ENCODE measurements at regions not wholly inside any gene's neighbourhood (a gene's known extent, or its start where the extent isn't known, plus 50 kb on each side); places are given as distances from the start of the nearest gene placed in this dataset.
A peak's percentile ranks its signal among the peaks of the same experiment; 100 is the strongest.

DNA sequence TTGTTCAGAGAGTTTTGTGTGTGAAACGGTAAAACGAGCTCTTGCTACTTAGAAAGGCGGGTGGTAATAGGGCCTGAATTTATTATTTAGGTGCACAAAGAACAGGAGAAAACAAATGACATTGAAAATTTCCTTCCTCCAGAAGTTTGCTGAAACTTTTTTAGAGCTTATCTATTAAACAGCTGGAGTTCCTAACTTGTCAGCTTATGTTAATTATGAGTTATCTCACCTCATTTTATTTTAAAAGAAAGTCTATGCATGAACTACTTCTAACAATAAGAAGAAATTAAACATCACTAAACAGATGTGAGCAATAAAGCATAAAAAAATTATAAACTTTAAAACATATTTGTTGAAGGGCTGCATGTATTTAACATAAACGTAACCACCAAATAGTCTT is 373.9 kb upstream of the ANO3 start:
- DNase-seq (ENCODE audit: insufficient read length, low spot score) (no peak), FAIRE-seq (no peak)
- no peak for TF ChIP-seq CTCF (IDR thresholded peaks at IDR 0.05; ENCODE audit: insufficient read depth, missing control alignments)

- FAIRE-seq = no peak
- peak; percentile 26 for TF ChIP-seq CTCF (IDR thresholded peaks at IDR 0.05; ENCODE audit: insufficient read depth, missing control alignments)
- DNase-seq (ENCODE audit: insufficient read length, low spot score) = no peak
Measured at GRCh38 chr11:25961539-25961938, 370.4 kb upstream of the ANO3 start.

DNA sequence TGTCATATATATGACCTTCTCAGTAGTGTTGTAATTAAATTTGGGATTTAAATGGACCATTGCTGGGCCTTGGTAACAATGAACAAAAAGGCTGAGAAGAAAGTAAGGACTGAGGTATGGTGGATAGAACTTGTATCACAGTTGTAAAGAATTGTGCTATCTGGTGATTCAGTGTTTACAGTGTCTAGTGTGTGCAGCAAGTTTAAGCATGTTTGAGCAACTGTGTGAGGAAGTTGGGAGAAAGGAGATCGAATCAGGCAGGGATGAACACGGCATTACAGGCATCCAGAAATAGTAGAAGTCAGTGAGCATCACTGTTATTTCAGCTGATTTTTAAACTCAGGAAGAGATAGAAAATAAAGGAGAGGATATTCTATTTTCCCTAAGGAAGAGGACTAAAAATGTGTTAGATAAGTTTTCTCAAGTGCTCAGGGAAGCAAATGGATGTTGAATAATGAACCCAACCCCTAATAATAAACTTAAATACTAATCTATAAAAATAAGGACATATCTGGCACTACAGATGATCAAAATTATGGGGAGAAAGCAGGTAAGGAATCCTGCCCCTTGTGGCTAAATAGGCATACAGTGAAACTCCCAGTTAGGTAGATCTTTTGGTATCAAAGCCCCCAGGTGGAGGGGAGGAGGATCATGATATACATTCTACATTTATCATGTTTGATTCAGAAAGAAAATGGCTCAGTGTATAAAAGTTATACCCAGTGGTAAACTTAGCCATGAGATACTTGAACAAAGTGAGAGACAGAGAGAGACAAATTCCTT is 361.0 kb upstream of the ANO3 start:
- FAIRE-seq = no peak
- TF ChIP-seq CTCF (IDR thresholded peaks at IDR 0.05; ENCODE audit: insufficient read depth, missing control alignments) = peak; percentile 18
- DNase-seq (ENCODE audit: insufficient read length, low spot score) = no peak

DNA sequence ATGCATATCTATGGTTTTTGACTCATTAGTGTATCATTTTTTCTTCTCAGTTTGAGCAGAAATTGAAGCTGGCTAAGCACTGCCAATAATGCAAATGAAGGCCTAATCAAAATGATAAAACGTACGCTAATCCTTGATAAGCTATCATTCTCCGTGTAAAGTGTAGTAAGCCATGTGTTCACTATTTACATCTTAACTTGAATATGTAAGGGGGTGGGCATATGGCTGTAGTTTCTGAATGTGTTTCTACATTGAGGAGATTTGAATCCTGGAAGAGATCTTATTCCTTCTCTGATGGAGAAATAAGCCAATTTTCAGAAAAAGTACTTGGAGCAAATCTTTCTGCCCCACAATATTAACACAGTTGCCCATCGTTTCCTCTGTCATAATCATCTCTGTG is 351.8 kb upstream of the ANO3 start:
- FAIRE-seq = no peak
- TF ChIP-seq CTCF (IDR thresholded peaks at IDR 0.05; ENCODE audit: insufficient read depth, missing control alignments) = no peak
- no peak for DNase-seq (ENCODE audit: insufficient read length, low spot score)

DNA sequence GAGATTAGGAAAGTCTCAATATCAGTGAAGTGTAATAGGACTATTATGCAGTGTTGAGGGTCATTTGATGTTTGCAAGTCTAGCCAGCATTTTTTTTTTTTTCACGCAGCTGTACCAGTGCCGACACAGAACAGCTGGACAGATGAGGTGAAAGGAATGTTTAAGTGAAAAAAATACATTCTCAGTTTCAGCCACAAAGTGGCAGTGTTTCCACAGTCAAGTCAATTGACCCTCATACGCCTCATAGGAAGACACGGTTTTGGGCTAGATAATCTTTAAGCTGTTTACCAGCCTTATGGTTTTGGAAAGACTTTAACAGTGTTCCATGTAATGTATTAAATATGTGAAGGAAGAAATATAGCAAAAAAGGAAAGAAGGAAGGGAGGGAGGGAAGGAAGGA is 349.9 kb upstream of the ANO3 start:
- no peak for FAIRE-seq

DNA sequence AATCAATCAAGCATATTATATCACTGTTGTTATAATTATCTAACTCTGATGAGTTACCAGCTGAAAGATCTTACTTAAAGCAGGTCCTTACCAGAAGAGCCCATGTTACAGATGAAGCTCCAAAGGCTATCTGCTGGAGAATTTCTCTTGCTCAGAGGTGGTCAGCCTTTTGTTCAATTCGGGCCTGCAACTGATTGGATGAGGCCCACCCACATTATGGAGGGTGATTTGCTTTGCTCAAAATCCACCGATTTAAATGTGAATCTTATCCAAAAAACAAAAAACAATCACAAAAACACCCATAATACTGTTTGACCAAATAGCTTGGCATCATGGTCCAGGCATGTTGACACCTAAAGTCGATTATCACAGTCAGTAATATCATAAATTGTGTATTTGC is 348.6 kb upstream of the ANO3 start:
- no peak for TF ChIP-seq CTCF (IDR thresholded peaks at IDR 0.05; ENCODE audit: insufficient read depth, missing control alignments)
- no peak for DNase-seq (ENCODE audit: insufficient read length, low spot score)
- FAIRE-seq = no peak

More for the DNA sequence above, 349.9 kb upstream of the ANO3 start:
- peak; percentile 78 for TF ChIP-seq CTCF (IDR thresholded peaks at IDR 0.05; ENCODE audit: insufficient read depth, missing control alignments)
- DNase-seq (ENCODE audit: insufficient read length, low spot score) = no peak

GRCh38 chr11:25988178-25988577 is 343.8 kb upstream of the ANO3 start:
- TF ChIP-seq CTCF (IDR thresholded peaks at IDR 0.05; ENCODE audit: insufficient read depth, missing control alignments) = no peak
- DNase-seq (ENCODE audit: insufficient read length, low spot score) = no peak
- FAIRE-seq = no peak
